Psoas muscle (tissue), 7 donors: ENCODE measurements at regions not wholly inside any gene's neighbourhood (a gene's known extent, or its start where the extent isn't known, plus 50 kb on each side); places are given as distances from the start of the nearest gene placed in this dataset.

Experiments used
- ATAC-seq, 4 donors: fragments of 200-7000 bp; cut with Tn5 transposase; one replicate each; pipeline ENCODE4 v1.9.1; 2020; ENCODE audit warnings: moderate library complexity in 3 of 4, mild to moderate bottlenecking in 2 of 4
- DNase-seq, 2 donors: peaks; one replicate each; pipeline ENCODE4 v3.0.0-alpha.2; 2020
- H3K27ac ChIP-seq: fragments of 200-600 bp; one replicate; pipeline ENCODE4 v1.8.0; 2022
- H3K27me3 ChIP-seq, 3 donors: fragments of 200-600 bp in 1 of 3; one replicate each; pipeline versions ENCODE4 v1.6.1 to v1.8.0; 2013 to 2022; ENCODE audit warnings: low read length in 2 of 3, mild to moderate bottlenecking in 2 of 3, moderate library complexity in 1 of 3; ENCODE audit not compliant: insufficient read depth in 3 of 3
- H3K36me3 ChIP-seq, 2 donors: fragments of 200-600 bp in 1 of 2; one replicate each; pipeline versions ENCODE4 v1.6.1 to v1.8.0; 2013 to 2022; ENCODE audit warnings: low read depth in 1 of 2, mild to moderate bottlenecking in 1 of 2, moderate library complexity in 1 of 2; ENCODE audit not compliant: insufficient read depth in 1 of 2
- H3K4me1 ChIP-seq: fragments of 200-600 bp; one replicate; pipeline ENCODE4 v1.8.0; 2022
- H3K4me3 ChIP-seq: fragments of 200-600 bp; one replicate; pipeline ENCODE4 v1.8.0; 2022; ENCODE audit warnings: mild to moderate bottlenecking
- H3K9me3 ChIP-seq: fragments of 200-600 bp; one replicate; pipeline ENCODE4 v1.8.0; 2022
- WGBS, 3 donors: extraction: QIAGEN DNeasy Blood & Tissue Kit; methylation state at CpG; one replicate each; pipeline versions ENCODE4 v1.1.6 to v1.1.7; 2013; 5-methylcytosine and 5-hydroxymethylcytosine counted together
- intact Hi-C, 2 donors: fragments of 100-400 bp; cut with DNase I; formaldehyde crosslinking; loops; one replicate each; pipeline versions ENCODE4 v1.11.0 to v1.14.2; 2022
- TF ChIP-seq, protein P1 (sequence below): fragments of 200-600 bp; IDR thresholded peaks from one replicate; pipeline ENCODE4 v1.8.0; 2022; ENCODE audit warnings: antibody characterized with exemption
- donor health status: healthy with polysubstance abuse.
- donor health status: DM: no; HTN: no; CAD: no; lungs with moderate emphysema.
- donor health status: Bipolar disorder and iron deficiency.
- donor health status: healthy.
- donor health status: DM: yes; HTN: yes; CAD: no.
- donor health status: DM: no; HTN: no; CAD: no.
- donor health status: DM: yes; HTN: yes; CAD: no.

DNA sequence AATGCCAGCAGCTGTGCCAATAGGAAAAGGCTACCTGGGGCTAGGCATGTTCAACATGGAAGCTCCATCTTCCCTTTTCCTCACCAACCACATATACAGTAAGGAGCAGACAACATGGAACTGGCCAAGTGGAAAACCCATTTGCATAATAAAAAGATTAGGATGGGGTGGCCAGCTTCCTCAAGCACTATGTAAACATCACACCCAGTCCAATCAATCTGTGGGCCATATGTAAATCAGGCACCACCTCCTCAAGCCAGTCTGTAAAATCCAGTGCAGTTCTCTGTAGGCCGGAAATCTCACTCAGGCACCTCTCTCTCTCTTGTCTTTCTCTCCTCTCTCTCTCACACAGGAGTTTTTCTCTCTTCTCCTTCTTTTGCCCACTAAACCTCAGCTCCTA is 360.2 kb upstream of the GRIA1 start:
- DNase-seq (no peak), ATAC-seq (no peak)
- WGBS, 3 donors: 70 to 88% (median 71%) methylated on average over 1 of the region's 1 CpG
- H3K36me3 ChIP-seq: no peaks in the 10 kb centered on the region
- peaks cover 0 to 2% (median 0%) of the 10 kb centered on the region in 3 donors for H3K27me3 ChIP-seq
- intact Hi-C loops: no loop called here
- H3K27ac ChIP-seq: no peak overlapping the region
- H3K9me3 ChIP-seq: no peaks in the 10 kb centered on the region
- TF ChIP-seq, protein P1, sequence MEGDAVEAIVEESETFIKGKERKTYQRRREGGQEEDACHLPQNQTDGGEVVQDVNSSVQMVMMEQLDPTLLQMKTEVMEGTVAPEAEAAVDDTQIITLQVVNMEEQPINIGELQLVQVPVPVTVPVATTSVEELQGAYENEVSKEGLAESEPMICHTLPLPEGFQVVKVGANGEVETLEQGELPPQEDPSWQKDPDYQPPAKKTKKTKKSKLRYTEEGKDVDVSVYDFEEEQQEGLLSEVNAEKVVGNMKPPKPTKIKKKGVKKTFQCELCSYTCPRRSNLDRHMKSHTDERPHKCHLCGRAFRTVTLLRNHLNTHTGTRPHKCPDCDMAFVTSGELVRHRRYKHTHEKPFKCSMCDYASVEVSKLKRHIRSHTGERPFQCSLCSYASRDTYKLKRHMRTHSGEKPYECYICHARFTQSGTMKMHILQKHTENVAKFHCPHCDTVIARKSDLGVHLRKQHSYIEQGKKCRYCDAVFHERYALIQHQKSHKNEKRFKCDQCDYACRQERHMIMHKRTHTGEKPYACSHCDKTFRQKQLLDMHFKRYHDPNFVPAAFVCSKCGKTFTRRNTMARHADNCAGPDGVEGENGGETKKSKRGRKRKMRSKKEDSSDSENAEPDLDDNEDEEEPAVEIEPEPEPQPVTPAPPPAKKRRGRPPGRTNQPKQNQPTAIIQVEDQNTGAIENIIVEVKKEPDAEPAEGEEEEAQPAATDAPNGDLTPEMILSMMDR: no peak
- H3K4me1 ChIP-seq: no peaks in the 10 kb centered on the region
- no peak overlapping the region for H3K4me3 ChIP-seq

DNA sequence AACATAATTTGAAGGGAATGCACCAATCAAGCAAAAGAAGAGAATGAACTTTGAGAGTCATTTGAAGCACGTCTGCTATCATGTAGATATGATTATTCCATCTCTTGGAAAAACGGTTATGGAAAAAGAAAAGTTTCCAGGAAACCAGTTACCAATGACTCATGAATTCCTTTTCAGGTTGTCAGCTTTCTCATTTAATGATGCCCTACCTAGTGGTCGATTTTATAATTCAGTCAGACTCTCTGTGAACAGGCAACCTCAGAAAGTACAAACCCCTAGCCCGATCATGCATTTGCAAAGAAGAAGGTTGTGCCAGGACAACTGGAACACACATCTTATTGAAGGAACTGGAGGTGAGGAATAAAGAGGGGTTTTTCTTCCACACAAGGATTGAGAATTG is 355.1 kb upstream of the GRIA1 start:
- intact Hi-C loops: no loop called here
- Histone ChIP-seq H3K36me3 (no peaks in the 10 kb centered on the region), H3K4me3 (no peak overlapping the region), H3K27me3 (peaks cover 0 to 2% (median 0%) of the 10 kb centered on the region in 3 donors), H3K4me1 (no peaks in the 10 kb centered on the region), H3K9me3 (no peaks in the 10 kb centered on the region), H3K27ac (no peak overlapping the region)
- TF ChIP-seq, protein P1: no peak
- ATAC-seq (no peak), DNase-seq (no peak)
- WGBS, 3 donors: 59 to 66% (median 59%) methylated on average over 4 of the region's 4 CpGs

DNA sequence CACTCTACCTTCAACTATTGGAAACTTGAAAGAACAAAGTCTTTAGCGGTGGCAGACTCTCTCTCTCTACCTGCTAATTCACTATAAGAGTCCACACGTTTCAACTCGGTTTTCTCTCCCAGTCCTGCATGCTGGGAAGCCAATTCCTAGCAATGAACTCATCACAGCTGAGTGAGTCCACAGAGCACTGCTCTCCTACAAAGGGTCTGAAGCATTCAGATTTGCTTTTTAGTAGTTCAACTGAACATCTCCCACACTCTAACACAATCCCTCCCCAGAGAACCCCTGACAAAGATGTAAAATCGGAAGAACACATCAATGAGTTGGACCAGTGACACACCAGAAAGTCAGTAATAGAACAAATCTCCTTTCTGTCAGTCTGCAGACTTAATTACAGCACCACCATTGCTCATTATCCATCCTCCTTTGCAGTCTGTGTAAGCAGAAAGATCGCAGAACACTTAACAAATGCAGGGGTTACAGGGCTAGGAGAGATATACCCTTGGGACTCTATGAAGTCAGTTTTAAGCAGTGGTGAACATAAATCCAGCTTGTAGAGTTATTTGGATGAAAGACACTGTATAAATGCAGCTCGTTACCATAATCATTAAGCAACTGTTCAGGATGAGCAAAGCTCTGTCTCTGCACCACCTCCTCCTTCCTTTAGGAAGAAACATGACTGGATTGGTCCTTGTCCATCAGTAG is 353.4 kb upstream of the GRIA1 start:
- H3K27me3 ChIP-seq: peaks cover 0 to 2% (median 0%) of the 10 kb centered on the region in 3 donors
- 54 to 68% (median 56%) methylated on average over 6 of the region's 6 CpGs for WGBS, 3 donors
- DNase-seq (no peak), ATAC-seq (no peak)
- intact Hi-C loops: no loop called here
- H3K36me3 ChIP-seq: no peaks in the 10 kb centered on the region
- TF ChIP-seq, protein P1: no peak
- no peaks in the 10 kb centered on the region for H3K4me1 ChIP-seq
- H3K9me3 ChIP-seq: no peaks in the 10 kb centered on the region
- no peak overlapping the region for H3K4me3 ChIP-seq
- H3K27ac ChIP-seq: no peak overlapping the region

DNA sequence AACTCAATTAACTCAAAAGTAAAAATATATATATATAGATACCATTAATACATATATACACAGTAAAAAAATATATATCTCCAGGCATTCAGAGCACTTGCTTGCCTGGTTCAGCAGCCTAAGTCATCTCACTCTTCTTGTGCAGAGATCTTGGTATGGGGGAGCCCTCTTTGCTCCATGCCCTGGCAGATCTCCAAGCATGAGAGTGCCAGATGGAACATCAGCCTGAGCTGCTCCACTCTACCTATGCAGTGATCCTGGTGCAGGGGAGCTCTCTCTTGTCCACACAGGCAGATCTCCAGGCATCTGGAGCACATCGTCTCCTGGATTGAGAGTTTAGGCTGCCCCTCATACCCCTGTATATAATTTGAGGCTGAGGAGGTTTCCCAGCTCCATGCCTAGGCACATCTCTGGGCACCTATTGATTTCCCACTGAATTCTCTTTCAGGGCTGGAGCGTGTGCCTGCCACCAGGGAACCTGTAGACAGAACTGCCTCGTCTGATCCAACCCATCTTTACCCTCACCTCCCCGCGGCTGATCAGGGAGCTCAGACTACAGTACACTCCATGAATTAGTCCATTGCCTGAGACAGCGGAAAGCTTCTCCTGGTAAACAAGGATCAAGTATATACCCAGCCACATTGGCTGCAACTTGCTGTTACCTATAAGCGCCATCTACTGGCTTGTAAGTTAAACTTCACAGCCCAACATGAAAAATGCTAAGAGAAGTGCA is 342.4 kb upstream of the GRIA1 start:
- DNase-seq: no peak
- H3K9me3 ChIP-seq: no peaks in the 10 kb centered on the region
- ATAC-seq: no peak

More for the DNA sequence above, 342.4 kb upstream of the GRIA1 start:
- no peak overlapping the region for H3K4me3 ChIP-seq
- no peaks in the 10 kb centered on the region for H3K36me3 ChIP-seq
- no peaks in the 10 kb centered on the region for H3K27me3 ChIP-seq
- H3K4me1 ChIP-seq: no peaks in the 10 kb centered on the region
- intact Hi-C loops: no loop called here
- H3K27ac ChIP-seq: no peak overlapping the region
- TF ChIP-seq, protein P1: no peak
- 23 to 33% (median 32%) methylated on average over 7 of the region's 7 CpGs for WGBS, 3 donors
